PFSK-1 (cell line): ENCODE measurements at regions not wholly inside any gene's neighbourhood (a gene's known extent, or its start where the extent isn't known, plus 50 kb on each side); places are given as distances from the start of the nearest gene placed in this dataset.

Source experiments
- POLR2AphosphoS5 ChIP-seq: IDR thresholded peaks from 2 replicates; pipeline ENCODE4 v1.6.1; 2012; ENCODE audit warnings: low read depth, mild to moderate bottlenecking, control low read depth, low read length, moderate library complexity
- REST ChIP-seq, 2 experiments: IDR thresholded peaks; 2 replicates each; pipeline versions ENCODE4 v1.6.1 to v1.8.0; 2011 to 2012; ENCODE audit warnings: low read depth in 2 of 2, low read length in 2 of 2, control low read depth in 1 of 2, inconsistent platforms in 1 of 2, mild to moderate bottlenecking in 1 of 2, moderate library complexity in 1 of 2; ENCODE audit not compliant: insufficient read depth in 1 of 2
- TAF1 ChIP-seq: IDR thresholded peaks from 2 replicates; pipeline ENCODE4 v1.6.1; 2012; ENCODE audit warnings: low read length, control low read depth, borderline replicate concordance; ENCODE audit not compliant: insufficient read depth

GRCh38 chr1:170340308-170340707, 191.7 kb upstream of the GORAB start:
- TF ChIP-seq POLR2AphosphoS5 (no peak), TAF1 (no peak), REST (IDR thresholded peaks at IDR 0.05; ENCODE audit: insufficient read depth in 1 of 2, low read depth in 2 of 2, low read length in 2 of 2) (no peak)
